GM23338 (cell line): ENCODE measurements at regions not wholly inside any gene's neighbourhood (a gene's known extent, or its start where the extent isn't known, plus 50 kb on each side); places are given as distances from the start of the nearest gene placed in this dataset.

Source experiments
- ATAC-seq: fragments of 200-7000 bp; cut with Tn5 transposase; 3 replicates; pipeline ENCODE4 v1.9.1; 2020
- DNase-seq: peaks from one replicate; pipeline ENCODE4 v3.0.0-alpha.2; 2015; ENCODE audit warnings: low spot score
- H2AFZ ChIP-seq: fragments of 200-600 bp; sonication (generic); 2 replicates; pipeline ENCODE4 v1.8.0; 2016; ENCODE audit warnings: antibody characterized with exemption, mild to moderate bottlenecking, moderate library complexity
- H3F3A ChIP-seq: fragments of 200-600 bp; sonication (generic); replicated peaks from 2 replicates; pipeline ENCODE4 v1.8.0; 2017; ENCODE audit warnings: antibody characterized with exemption, mixed run types, low read depth
- H3K27ac ChIP-seq: fragments of 200-600 bp; sonication (generic); 2 replicates; pipeline ENCODE4 v1.6.1; 2016; ENCODE audit warnings: low read depth
- H3K27me3 ChIP-seq: fragments of 200-600 bp; sonication (generic); 2 replicates; pipeline ENCODE4 v1.8.0; 2016; ENCODE audit warnings: mild to moderate bottlenecking, mixed run types, moderate library complexity; ENCODE audit not compliant: insufficient read depth
- H3K36me3 ChIP-seq: fragments of 200-600 bp; sonication (generic); 2 replicates; pipeline ENCODE4 v1.8.0; 2016; ENCODE audit warnings: mild to moderate bottlenecking; ENCODE audit not compliant: insufficient read depth
- H3K4me1 ChIP-seq: fragments of 200-600 bp; sonication (generic); 2 replicates; pipeline ENCODE4 v1.8.0; 2016; ENCODE audit warnings: mild to moderate bottlenecking, moderate library complexity; ENCODE audit not compliant: insufficient read depth
- H3K4me2 ChIP-seq: fragments of 200-600 bp; sonication (generic); 2 replicates; pipeline ENCODE4 v1.7.1; 2017; ENCODE audit warnings: mixed run types
- H3K4me3 ChIP-seq: fragments of 200-600 bp; sonication (generic); 2 replicates; pipeline ENCODE4 v1.6.1; 2016; ENCODE audit warnings: mixed run types
- H3K79me2 ChIP-seq: fragments of 200-600 bp; sonication (generic); replicated peaks from 2 replicates; pipeline ENCODE4 v1.8.0; 2017; ENCODE audit warnings: mild to moderate bottlenecking; ENCODE audit not compliant: insufficient read depth
- H3K9me2 ChIP-seq: fragments of 200-600 bp; sonication (generic); 2 replicates; pipeline ENCODE4 v1.8.0; 2017; ENCODE audit not compliant: insufficient read depth
- H4K20me1 ChIP-seq: fragments of 200-600 bp; sonication (generic); replicated peaks from 2 replicates; pipeline ENCODE4 v1.8.0; 2017; ENCODE audit warnings: mild to moderate bottlenecking; ENCODE audit not compliant: insufficient read depth
- H3K27ac Mint-ChIP-seq: 2 replicates; pipeline ENCODE4 v1.8.0; 2020; ENCODE audit warnings: inconsistent platforms, mild to moderate bottlenecking, moderate library complexity, mixed read lengths
- H3K27me3 Mint-ChIP-seq: 3 replicates; pipeline ENCODE4 v1.8.0; 2022; ENCODE audit warnings: low read depth, mild to moderate bottlenecking, moderate library complexity, mixed read lengths, inconsistent platforms; ENCODE audit not compliant: insufficient read depth, poor library complexity
- H3K36me3 Mint-ChIP-seq: 3 replicates; pipeline ENCODE4 v1.8.0; 2021; ENCODE audit warnings: low read depth, mild to moderate bottlenecking, inconsistent platforms, moderate library complexity, mixed read lengths
- H3K4me1 Mint-ChIP-seq: 3 replicates; pipeline ENCODE4 v1.8.0; 2020; ENCODE audit warnings: mild to moderate bottlenecking, inconsistent platforms, mixed read lengths
- H3K4me3 Mint-ChIP-seq: 3 replicates; pipeline ENCODE4 v1.8.0; 2021; ENCODE audit warnings: moderate library complexity, mild to moderate bottlenecking, inconsistent platforms, mixed read lengths
- H3K9me3 Mint-ChIP-seq: 3 replicates; pipeline ENCODE4 v1.8.0; 2020; ENCODE audit warnings: moderate library complexity, mild to moderate bottlenecking, inconsistent platforms, mixed read lengths
- CREB1 ChIP-seq: fragments of 250-450 bp; sonication (Bioruptor Pico); IDR thresholded peaks from 2 replicates; pipeline ENCODE4 v1.5.0; 2020; ENCODE audit warnings: low read depth, mild to moderate bottlenecking, moderate library complexity
- JUNB ChIP-seq: IDR thresholded peaks from one replicate; pipeline ENCODE4 v1.6.1; 2016; ENCODE audit warnings: antibody characterized with exemption; ENCODE audit not compliant: unreplicated experiment
- POLR2AphosphoS5 ChIP-seq: IDR thresholded peaks from 2 replicates; pipeline ENCODE4 v1.6.1; 2016; ENCODE audit warnings: antibody characterized with exemption, low read depth
- REST ChIP-seq: IDR thresholded peaks from one replicate; pipeline ENCODE4 v1.6.1; 2018; ENCODE audit warnings: antibody characterized with exemption; ENCODE audit not compliant: unreplicated experiment
- TF ChIP-seq, protein P1 (sequence below): fragments of 250-450 bp; sonication (Bioruptor Pico); IDR thresholded peaks from 2 replicates; pipeline ENCODE4 v1.5.0; 2020; ENCODE audit warnings: mild to moderate bottlenecking, moderate library complexity

DNA sequence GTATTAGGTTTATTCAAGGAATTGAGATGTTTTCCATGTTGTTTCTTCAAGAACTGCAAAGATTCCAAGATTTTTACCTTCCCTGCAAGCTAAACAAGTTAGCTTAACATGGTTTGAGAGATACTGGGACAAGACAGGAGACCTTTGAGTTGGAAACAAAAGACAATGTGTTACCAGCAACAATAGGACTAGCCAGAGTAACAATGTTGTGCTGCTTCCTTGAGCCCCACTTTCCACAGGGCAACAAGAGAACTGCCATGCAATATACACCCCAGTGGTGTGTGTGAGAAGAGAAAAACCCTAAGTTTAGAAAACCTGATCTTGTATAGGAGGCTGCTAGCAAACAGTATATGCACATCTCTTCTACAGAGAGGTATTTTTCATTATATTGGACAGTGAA lies 264.6 kb downstream of the PCDH20 start:
- H3K27ac Mint-ChIP-seq, result no peak overlapping the region
- Histone ChIP-seq H3K27ac (no peak overlapping the region), H3K79me2 (no peaks in the 10 kb centered on the region), H2AFZ (peak overlapping the region; percentile 2; the same call in 1 of the 2 replicates), H3K36me3 (no peaks in the 10 kb centered on the region; the same call in 1 of the 2 replicates), H3F3A (no peaks in the 10 kb centered on the region), H4K20me1 (no peaks in the 10 kb centered on the region), H3K27me3 (no peaks in the 10 kb centered on the region), H3K4me1 (no peaks in the 10 kb centered on the region), H3K9me2 (peaks cover 4% of the 10 kb centered on the region; the same call in 1 of the 2 replicates), H3K4me3 (no peak overlapping the region), H3K4me2 (no peak overlapping the region)
- DNase-seq (peak; percentile 14), ATAC-seq (peak; percentile 55)
- H3K4me1 Mint-ChIP-seq, result no peaks in the 10 kb centered on the region
- peaks cover 7% of the 10 kb centered on the region for H3K9me3 Mint-ChIP-seq
- no peaks in the 10 kb centered on the region for H3K27me3 Mint-ChIP-seq
- no peak overlapping the region for H3K4me3 Mint-ChIP-seq
- peaks cover 6% of the 10 kb centered on the region; the same call in 2 of the 3 replicates for H3K36me3 Mint-ChIP-seq
- TF ChIP-seq REST (no peak), CREB1 (CRISPR knock-in tag) (no peak), JUNB (no peak), POLR2AphosphoS5 (no peak)
- TF ChIP-seq, protein P1, sequence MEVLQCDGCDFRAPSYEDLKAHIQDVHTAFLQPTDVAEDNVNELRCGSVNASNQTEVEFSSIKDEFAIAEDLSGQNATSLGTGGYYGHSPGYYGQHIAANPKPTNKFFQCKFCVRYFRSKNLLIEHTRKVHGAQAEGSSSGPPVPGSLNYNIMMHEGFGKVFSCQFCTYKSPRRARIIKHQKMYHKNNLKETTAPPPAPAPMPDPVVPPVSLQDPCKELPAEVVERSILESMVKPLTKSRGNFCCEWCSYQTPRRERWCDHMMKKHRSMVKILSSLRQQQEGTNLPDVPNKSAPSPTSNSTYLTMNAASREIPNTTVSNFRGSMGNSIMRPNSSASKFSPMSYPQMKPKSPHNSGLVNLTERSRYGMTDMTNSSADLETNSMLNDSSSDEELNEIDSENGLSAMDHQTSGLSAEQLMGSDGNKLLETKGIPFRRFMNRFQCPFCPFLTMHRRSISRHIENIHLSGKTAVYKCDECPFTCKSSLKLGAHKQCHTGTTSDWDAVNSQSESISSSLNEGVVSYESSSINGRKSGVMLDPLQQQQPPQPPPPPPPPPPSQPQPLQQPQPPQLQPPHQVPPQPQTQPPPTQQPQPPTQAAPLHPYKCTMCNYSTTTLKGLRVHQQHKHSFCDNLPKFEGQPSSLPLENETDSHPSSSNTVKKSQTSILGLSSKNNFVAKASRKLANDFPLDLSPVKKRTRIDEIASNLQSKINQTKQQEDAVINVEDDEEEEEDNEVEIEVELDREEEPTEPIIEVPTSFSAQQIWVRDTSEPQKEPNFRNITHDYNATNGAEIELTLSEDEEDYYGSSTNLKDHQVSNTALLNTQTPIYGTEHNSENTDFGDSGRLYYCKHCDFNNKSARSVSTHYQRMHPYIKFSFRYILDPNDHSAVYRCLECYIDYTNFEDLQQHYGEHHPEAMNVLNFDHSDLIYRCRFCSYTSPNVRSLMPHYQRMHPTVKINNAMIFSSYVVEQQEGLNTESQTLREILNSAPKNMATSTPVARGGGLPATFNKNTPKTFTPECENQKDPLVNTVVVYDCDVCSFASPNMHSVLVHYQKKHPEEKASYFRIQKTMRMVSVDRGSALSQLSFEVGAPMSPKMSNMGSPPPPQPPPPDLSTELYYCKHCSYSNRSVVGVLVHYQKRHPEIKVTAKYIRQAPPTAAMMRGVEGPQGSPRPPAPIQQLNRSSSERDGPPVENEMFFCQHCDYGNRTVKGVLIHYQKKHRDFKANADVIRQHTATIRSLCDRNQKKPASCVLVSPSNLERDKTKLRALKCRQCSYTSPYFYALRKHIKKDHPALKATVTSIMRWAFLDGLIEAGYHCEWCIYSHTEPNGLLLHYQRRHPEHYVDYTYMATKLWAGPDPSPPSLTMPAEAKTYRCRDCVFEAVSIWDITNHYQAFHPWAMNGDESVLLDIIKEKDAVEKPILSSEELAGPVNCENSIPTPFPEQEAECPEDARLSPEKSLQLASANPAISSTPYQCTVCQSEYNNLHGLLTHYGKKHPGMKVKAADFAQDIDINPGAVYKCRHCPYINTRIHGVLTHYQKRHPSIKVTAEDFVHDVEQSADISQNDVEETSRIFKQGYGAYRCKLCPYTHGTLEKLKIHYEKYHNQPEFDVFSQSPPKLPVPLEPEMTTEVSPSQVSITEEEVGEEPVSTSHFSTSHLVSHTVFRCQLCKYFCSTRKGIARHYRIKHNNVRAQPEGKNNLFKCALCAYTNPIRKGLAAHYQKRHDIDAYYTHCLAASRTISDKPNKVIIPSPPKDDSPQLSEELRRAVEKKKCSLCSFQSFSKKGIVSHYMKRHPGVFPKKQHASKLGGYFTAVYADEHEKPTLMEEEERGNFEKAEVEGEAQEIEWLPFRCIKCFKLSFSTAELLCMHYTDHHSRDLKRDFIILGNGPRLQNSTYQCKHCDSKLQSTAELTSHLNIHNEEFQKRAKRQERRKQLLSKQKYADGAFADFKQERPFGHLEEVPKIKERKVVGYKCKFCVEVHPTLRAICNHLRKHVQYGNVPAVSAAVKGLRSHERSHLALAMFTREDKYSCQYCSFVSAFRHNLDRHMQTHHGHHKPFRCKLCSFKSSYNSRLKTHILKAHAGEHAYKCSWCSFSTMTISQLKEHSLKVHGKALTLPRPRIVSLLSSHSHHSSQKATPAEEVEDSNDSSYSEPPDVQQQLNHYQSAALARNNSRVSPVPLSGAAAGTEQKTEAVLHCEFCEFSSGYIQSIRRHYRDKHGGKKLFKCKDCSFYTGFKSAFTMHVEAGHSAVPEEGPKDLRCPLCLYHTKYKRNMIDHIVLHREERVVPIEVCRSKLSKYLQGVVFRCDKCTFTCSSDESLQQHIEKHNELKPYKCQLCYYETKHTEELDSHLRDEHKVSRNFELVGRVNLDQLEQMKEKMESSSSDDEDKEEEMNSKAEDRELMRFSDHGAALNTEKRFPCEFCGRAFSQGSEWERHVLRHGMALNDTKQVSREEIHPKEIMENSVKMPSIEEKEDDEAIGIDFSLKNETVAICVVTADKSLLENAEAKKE, result no peak
